Superior temporal gyrus (tissue), 1 donor: ENCODE measurements at regions not wholly inside any gene's neighbourhood (a gene's known extent, or its start where the extent isn't known, plus 50 kb on each side); places are given as distances from the start of the nearest gene placed in this dataset.

Experiments
- DNase-seq: peaks from one replicate; pipeline ENCODE4 v3.0.0-alpha.2; 2016; ENCODE audit errors: extremely low spot score

DNA sequence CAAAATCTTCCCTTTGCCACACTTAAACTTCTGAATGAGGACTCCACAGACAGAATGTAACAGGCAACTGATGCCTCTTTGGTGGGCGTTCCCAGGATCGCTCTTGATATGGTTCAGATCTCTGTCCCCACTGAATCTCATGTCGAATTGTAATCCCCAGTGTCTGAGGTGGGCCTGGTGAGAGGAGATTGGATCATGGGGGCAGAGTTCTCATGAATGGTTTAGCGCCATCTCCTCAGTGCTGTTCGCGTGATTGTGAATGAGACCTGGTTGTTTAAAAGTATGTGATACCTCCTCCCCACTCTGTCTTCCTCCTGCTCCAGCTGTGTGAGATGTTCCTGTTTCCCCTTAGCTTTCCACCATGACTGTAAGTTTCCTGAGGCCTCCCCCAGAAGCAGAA is 111.1 kb upstream of the SLC66A3 start:
- no peak for DNase-seq

DNA sequence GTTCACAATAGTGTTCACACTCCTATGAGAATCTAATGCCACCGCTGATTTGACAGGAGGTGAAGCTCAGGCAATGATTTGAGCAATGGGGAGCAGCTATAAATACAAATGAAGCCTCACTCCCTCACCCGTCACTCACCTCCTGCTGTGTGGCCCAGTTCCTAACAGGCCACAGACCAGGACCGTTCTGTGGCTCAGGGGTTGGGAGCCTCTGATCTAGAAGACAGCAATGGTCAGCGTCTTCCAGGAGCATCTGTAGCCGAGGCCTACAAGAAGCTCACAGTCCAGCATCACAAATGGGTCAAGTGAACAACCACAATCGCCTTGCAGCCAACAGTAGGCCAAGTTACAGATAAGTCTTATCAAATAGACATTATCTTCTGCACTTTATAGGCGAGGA is 110.0 kb upstream of the SLC66A3 start:
- no peak for DNase-seq

DNA sequence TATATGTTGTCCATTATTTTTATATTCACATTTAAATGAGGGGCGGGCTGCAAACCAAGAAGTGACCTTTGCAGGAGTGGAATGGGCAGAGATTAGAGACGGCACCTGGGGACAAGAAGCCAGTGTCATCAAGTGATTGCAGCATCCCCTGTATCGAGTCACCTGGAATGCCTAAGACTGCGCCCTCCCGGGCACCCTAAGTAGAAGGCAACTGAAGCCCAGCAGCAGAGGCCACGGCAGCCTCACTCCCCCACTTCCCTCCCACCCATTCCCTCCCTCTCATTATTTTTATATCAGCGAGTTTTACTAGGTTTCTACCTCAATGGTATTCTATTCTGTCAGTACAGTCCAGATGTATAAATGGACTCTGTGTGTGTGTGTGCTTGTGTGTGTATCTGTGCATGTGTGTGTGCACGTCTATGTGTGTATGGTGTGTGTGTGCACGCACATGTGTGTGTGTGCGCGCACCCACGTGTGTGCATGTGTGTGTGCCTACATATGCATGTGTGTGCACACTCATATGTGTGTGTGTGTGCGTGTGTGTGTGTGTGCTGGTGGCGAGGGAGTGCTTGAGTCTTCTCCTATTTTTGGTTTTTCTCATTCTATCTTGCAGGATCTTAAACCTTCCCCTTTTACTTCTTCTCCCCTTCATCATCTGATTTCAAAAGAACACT is 106.8 kb upstream of the SLC66A3 start:
- DNase-seq, result no peak

DNA sequence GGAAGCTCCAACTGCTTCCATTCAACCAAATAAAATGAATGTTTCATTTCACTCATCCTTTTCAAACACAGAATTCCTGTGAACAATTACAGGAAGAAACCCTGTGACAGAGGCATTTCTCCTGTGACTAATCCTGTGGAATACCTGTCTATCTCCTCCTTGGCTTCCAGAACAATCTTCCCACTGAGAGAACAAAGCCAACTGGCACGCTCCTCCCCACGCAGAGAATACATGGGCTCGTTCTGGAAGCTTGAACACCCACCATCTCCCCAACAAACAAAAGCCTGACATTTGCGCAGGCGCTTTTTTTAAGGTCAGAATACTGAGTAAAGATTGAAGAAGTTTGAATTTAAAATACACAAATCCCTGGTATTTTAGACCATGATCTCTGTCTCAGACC is 104.7 kb upstream of the SLC66A3 start:
- DNase-seq, result peak; percentile 28

DNA sequence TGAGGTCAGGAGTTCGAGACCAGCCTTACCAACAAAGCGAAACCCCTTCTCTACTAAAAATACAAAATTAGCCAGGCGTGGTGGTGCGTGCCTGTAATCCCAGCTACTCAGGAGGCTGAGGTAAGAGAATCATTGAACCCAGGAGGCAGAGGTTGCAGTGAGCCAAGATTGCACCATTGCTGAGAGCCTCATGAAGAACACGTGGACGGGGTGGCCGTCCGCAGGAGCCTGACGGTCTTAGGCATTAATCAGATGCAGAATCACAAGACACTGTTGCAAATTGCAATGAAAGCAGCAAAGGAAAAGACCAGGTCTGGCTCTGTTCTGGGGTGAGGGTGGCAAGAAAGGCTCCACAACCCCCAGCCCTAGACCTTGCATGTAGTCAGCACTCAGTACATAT is 104.0 kb upstream of the SLC66A3 start:
- no peak for DNase-seq

DNA sequence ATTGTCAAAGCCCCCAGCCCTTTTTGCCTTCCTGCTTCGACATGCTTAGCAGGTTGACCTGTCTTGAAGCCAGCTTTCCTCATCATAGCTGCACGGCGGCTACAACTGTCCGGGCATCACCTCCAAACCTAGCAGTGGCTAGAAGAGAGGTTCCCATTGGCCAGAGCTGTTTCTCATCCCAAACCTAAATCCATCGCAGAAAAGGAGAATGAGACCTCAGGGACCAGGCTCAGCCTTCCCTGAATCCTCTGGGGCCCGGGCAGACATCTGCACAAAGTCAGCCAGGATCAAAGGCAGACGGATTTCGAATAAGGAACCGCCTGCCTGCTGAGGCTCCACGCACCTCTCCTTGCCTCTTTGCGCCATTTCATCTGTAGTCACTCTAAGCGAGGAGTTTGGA is 101.7 kb upstream of the SLC66A3 start:
- DNase-seq, result no peak

DNA sequence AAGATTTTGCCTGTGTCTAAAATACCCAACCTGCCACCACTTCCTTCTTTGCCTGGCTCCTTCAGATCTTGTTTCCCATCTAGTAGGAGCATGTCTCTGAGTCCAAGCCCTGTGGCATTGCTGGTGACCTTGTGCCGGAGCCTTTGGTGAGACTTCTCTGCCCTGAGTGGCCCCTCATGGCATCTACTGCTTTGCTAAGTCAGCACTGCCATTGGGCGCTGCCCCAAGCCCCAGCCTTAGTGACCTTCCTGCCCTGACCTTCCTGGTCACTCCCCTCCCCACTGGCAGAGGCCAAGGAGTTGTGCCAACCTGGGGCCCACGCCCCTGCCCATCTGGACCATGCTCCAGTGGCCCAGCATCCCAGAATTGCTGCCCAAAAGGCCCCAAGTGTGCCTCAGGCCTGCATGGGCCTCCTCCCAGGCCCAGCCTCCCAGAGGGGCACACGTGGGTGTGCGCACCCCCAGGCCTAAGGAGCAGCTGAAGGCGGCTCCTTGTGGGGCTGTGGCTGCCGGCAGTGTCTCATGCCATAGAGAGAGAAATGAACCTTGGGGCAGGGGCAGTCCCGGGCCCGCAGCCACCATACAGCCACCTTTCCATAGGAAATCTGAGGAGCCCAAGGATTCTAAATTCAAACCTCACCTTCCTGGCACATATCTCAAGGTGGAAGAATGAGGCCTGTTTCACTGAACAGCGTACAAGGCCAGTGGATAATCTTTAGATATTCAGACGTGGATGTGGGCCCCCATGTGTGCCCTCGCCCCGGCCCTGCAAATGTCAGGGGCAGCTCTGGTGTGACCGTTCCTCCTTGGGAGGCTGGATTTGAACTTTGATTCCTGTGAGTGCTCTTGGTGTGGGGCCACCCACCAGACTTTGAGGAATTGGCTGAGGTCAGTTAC is 100.2 kb upstream of the SLC66A3 start:
- no peak for DNase-seq

DNA sequence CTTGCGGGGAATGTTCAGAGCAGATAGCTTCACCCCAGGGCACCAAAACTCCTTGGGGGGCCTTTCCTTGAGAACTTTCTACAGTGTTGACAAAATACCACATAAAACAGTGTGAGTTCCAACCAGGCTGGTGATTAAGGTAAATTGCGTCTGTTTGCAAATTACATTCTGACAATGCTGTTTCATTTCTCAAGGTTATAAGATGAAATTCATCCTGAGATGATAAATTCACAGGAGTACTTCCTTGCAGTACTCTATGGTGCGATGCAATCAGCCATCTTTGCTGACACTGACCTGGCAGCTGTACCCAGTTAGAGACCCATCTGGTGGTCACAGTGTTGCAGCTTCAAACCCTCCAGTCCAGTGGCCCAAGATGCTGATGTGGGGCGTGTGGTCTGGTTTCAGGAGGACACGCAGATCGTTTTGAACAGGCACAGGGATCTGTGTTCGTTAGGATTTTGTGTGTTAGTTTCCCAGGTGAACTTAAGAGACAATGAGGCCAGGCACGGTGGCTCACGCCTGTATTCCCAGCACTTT is 99.5 kb upstream of the SLC66A3 start:
- no peak for DNase-seq

DNA sequence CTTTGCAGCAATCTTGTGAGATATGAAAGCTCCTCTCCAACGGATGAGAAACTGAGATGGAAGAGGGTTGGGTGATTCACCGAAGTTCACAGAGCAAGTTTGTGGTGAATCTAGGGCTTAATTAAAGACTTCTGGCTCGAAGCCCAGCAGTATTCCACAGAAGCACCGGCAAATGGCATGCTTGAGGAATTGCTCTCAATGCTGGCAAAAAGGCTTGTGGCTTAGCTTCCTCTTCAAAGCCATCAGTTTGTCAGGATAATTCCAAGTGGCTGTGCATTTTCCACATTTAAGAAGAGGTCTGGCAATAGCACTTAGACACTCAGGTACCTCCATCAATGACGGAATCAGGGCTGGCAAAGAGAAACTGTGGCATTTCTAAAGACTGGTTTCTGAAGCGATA is 98.7 kb upstream of the SLC66A3 start:
- DNase-seq, result no peak

DNA sequence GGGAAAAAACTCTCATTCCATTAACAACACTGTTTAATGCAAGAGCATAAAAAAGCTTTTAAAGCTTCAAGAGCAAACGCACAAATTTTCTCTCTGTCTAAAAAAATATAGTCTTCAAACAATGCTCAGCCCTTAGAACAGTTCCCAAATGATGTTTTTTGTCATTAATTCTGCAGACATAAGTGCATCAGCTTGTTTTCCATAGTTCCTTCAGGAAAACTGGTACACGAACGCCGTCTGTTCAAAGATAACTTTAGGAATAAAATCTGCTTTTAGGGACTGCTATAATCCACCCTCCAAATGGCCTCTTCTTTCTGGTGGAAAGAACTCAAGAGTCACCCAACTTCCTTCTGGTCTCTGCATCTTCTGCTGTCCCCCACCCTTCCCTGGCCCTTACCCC is 98.2 kb upstream of the SLC66A3 start:
- no peak for DNase-seq

DNA sequence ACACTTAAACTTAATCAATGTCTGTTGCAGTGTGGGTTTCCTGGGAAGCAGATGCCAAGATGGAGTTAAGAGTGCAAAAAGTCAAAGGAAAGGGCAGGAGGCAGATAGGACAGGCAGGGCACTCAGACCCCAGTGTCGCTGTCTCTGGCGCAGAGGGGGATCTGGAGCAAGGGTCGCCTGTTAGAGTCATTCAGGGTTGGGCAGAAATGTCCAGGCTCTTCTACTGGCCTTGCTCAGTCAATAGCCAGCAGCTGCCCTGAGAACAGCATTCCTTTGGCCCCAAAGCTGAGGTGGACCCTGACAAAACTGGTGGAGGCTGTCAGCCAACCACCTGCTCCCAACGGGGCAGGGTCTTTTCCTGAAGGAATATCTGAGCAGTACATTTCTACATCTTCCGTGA is 97.1 kb upstream of the SLC66A3 start:
- no peak for DNase-seq

DNA sequence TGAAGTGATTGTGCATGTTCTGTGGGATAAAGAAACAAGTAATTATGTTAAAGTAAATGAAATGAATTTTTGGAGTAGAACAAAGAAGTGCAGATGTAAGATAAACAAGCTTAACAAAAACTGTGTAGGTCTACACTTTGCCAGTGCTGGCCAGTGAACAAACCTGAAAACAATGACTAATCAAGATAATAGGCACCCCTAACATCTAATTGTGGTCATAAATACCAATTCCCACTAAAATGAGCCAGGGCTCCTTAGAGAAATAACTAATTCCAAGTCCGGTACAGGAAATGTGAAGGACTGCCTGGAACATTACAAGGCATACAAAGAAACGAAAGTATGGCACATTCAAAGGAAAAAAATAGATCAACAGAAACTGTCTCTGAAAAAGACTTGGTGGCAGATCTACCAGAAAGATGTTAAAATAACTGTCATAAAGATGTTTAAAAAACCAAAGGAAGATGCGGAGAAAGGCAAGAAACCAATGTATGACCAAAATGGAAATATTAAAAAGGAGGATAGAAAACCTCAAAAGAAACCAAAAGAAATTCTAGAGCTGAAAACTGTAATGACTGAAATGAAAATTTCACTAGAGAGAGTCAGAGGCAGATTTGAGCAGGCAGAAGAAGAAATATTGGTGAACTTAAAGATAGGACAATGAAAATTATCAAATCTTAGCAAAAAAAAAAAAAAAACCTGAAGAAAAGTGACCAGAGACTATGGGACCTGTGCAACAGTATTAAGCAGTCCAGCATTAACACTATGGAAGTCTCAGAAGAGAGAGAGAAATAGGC is 94.7 kb upstream of the SLC66A3 start:
- no peak for DNase-seq

DNA sequence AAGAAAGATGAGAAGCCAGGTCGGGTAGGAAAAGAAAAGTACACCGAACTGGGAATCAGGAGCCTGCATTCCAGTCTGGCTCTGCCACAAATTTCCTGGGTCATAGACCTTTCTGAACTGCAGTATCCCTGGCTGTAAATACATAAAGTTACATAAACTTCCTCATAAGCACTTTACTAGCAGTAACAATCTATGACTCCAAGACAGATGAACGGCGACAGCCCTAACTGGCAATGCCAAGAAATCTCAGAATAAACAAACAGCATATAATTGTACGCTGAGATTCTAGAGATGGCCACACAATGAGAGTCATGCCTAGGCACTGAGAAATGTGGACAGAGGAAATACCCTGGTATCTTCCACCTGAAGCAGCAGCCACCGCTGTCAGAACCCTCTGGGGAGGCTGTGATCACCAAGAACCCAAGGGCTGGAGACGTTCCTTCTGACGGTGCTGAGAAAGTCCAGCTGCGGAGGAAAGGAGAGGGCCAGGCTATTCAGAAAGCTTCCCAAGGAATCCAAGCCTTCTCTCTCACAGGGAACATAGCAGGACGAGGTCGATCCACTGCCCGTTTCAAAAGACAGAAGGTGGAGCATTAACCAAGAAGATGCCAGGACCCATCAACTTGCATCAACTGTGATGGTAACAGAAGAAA is 89.3 kb upstream of the SLC66A3 start:
- DNase-seq, result no peak

DNA sequence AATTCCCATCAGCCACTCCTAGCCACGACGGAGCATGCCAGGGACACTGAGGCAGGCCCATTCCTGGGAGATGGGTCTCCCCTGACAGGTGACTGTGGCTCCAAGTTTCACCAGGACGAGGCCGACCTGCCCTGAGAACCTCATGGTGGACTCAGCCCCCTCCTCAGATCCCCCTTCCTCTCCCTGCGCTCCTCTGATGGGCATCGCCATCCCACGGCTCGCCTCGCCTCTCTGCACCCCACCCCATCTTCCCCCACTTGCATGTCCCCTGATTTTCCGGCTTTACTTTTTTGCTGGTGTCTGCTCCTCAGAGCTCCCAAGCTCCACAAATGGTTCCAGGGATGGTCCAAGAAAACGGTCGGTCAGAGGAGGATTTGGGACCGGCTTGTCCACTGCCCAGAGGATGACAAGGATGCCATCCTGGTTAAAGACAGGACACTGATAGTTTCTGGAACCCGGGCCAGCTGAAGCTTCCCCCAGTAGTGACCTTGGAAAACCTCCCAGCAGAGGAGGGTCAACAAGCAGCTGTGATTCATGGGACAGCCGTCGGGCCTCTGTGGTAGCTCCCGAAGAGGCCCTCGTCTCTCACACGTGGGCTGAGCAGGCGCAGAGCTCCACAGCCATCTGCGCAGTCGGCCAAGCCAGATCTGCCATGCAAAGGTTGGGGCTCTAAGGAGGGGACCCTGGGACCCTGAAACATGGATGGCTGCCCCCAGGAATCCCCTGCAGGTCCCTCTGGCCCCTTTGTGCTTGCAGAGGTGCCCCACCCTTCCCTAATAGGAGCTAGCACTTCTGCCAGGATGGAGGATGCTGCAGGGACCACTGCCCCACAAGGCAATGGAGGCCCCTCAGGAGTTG is 87.8 kb upstream of the SLC66A3 start:
- no peak for DNase-seq

DNA sequence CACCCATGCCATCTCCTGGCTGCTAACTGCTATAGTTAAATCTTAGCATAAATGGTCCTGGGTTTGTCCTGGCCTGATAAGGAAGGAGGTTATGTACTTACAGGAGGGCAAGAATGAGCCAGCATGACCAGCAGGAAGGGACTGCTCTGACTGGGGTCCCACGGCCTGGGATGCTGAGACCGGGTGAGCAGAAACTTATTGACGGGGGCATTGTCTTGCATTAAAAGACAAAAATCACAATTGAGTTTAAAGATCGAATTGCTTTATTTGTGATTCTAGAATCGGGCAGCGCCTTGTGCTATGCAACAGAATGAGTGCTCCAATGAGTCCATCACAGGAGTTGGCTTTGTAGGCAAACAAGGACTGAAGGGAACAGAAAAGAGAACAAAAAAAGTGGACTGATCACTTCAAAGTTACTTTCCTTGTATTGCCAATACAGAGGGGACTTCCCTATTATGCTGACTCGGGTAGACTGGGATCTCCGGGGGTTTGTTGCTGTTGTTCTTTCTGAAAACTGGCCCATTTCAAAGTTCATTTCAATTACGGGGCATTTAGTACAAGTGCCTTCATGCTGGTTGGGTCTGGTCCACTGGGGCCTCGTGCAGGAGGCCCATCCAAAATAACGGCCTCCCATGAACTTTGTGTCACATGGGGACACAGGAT is 87.1 kb upstream of the SLC66A3 start:
- DNase-seq, result no peak

DNA sequence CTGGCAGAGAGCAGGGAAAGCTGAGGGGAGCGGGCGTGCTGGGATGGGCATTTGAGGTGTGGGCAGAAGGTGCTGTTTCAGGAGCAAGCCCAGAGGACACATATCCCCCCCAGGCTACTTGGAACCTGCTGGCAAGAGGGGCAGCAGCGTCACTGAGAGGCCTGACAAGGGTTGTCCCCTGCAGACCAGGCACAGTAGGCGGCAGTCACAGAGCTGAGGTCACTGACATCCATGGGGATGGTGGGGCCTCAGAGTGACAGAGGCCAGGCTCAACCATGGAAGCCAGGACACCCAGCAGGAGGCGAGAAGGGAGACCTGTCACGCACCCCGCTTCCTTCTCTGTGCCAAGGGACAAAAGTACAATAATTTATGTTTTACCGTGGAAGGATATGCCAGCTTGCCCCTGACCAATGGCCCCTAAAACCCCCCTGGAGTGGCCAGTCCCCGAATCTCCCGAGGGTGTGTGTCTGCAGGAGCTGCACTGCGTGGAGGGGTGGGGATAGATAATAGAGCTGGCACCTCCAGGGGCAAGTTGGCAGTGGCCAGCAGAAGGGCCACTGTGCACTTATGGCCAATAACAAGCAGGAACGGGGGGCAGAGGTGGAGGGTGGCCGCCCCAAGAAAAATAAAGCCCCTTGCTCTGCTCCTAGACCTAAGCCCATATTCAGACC is 86.3 kb upstream of the SLC66A3 start:
- DNase-seq, result no peak

DNA sequence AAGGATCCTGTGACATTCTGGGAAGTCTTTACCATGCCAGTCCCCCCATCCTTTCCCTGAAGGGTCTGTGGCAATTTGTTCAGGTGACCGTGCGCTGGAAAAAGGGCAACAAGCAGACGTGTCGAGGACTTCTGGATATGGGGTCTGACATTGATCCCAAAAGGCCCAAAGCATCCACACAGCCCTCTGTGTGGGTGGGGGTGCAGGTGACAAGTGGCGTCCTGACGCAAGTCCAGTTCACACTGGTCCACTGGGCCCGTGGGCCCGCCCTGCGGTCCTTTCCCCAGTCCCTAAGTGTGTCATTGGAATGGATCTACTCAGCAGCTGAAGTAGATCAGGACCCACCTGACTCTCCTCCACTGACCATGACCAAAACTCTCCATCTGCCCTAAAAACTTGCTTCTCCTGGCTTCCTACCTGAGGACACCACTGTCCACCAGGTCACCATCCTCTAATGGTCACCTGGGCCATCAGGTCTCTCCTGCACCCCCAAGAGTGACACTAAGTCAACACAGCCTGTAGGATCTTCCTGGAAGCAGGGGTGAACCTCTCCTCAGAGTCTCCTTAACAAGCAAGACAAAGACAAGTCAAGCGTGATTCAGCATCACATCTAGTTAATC is 85.6 kb upstream of the SLC66A3 start:
- no peak for DNase-seq

DNA sequence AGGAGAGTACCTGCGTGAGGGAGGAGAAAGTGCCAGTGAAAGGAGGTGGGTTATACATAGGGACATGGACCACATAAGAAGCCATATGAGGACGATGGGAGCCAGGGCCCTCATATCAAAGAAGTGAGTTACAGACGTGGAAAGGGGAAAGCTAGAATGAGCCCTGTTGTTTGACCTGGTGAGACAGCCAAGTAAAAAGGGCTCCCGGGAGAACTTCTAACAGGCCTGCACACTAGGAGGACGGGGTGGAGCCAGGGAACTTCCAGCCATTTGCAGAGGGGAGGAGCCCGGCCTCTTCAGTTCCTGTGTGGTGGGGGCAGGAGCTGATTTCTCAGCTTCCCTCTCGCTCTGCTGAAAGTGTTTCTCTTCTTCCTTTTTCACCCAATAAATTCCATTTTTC is 84.1 kb upstream of the SLC66A3 start:
- DNase-seq, result no peak

DNA sequence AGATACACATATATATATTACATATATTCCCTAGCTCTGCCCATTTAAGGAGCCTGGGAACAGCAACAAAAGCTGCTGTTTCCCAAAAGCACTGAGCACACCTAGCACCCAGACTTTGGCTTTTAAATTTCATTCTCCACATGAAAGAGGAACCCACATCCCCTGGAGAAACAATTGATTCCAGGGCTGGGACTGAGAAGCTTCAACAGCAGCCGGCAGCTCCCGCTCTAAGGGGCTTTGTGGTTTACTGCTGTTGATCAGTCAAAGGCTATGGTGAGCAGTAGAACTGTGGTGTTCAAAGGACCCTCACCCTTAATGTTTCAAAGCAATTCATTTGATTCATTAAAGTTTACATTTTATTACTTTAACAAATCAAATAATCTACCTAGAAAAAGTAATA is 83.3 kb upstream of the SLC66A3 start:
- DNase-seq, result no peak
